Ascending aorta (tissue), 2 donors: ENCODE measurements at regions not wholly inside any gene's neighbourhood (a gene's known extent, or its start where the extent isn't known, plus 50 kb on each side); places are given as distances from the start of the nearest gene placed in this dataset.

ENCODE experiments used
- DNase-seq, 2 donors: peaks; one replicate each; pipeline ENCODE4 v3.0.0-alpha.2; 2019; ENCODE audit warnings: low spot score in 2 of 2
- H3K27ac ChIP-seq, 2 donors: fragments of 200-600 bp; sonication (generic); one replicate each; pipeline ENCODE4 v1.5.1; 2016 to 2017; ENCODE audit warnings: mild to moderate bottlenecking in 1 of 2
- H3K27me3 ChIP-seq: fragments of 200-600 bp; sonication (generic); one replicate; pipeline ENCODE4 v1.5.1; 2017
- H3K36me3 ChIP-seq, 2 donors: fragments of 200-600 bp; sonication (generic); one replicate each; pipeline ENCODE4 v1.5.1; 2016
- H3K4me1 ChIP-seq, 2 donors: fragments of 200-600 bp; sonication (generic); one replicate each; pipeline ENCODE4 v1.5.1; 2016 to 2017; ENCODE audit warnings: mild to moderate bottlenecking in 1 of 2
- H3K4me3 ChIP-seq, 2 donors: fragments of 200-600 bp; sonication (generic); one replicate each; pipeline ENCODE4 v1.5.1; 2016 to 2017; ENCODE audit warnings: mild to moderate bottlenecking in 1 of 2
- H3K9me3 ChIP-seq, 2 donors: fragments of 200-600 bp; sonication (generic); one replicate each; pipeline ENCODE4 v1.5.1; 2016
- CTCF ChIP-seq, 3 experiments: fragments of 200-600 bp in 2 of 3; fragments of 450-650 bp in 1 of 3; sonication (generic) in 2 of 3; IDR thresholded peaks; one replicate each; pipeline ENCODE4 v1.5.1; 2016 to 2019; ENCODE audit warnings: antibody characterized with exemption in 3 of 3, mild to moderate bottlenecking in 1 of 3, moderate library complexity in 1 of 3
- intact Hi-C: fragments of 100-400 bp; cut with DNase I; formaldehyde crosslinking; loops from one replicate; pipeline ENCODE4 v1.15.1; 2023

- Histone ChIP-seq H3K27ac (no peak overlapping the region), H3K27me3 (no peaks in the 10 kb centered on the region), H3K4me3 (no peak overlapping the region), H3K36me3 (no peaks in the 10 kb centered on the region), H3K9me3 (no peaks in the 10 kb centered on the region), H3K4me1 (no peaks in the 10 kb centered on the region)
- no peak for TF ChIP-seq CTCF (IDR thresholded peaks at IDR 0.05)
- intact Hi-C loops, result no loop called here
- no peak for DNase-seq
Measured at GRCh38 chr2:10239561-10239967, 63.1 kb upstream of the HPCAL1 start.

- DNase-seq, result no peak
- Histone ChIP-seq H3K4me3 (no peak overlapping the region), H3K4me1 (no peaks in the 10 kb centered on the region), H3K27me3 (no peaks in the 10 kb centered on the region), H3K9me3 (no peaks in the 10 kb centered on the region), H3K27ac (no peak overlapping the region), H3K36me3 (no peaks in the 10 kb centered on the region)
- TF ChIP-seq CTCF (IDR thresholded peaks at IDR 0.05), result no peak
- intact Hi-C loops, result no loop called here
Measured at GRCh38 chr2:10240161-10240681, 62.5 kb upstream of the HPCAL1 start.

- H3K9me3 ChIP-seq, result no peaks in the 10 kb centered on the region
- DNase-seq, result no peak
- no peak overlapping the region for H3K4me3 ChIP-seq
- H3K36me3 ChIP-seq, result no peaks in the 10 kb centered on the region
- no peak for TF ChIP-seq CTCF (IDR thresholded peaks at IDR 0.05)
- intact Hi-C loops, result no loop called here
- H3K4me1 ChIP-seq, result no peaks in the 10 kb centered on the region
- no peaks in the 10 kb centered on the region for H3K27me3 ChIP-seq
- no peak overlapping the region for H3K27ac ChIP-seq
Measured at GRCh38 chr2:10240911-10241610, 61.6 kb upstream of the HPCAL1 start.

GRCh38 chr2:10241641-10242430 lies 60.9 kb upstream of the HPCAL1 start:
- DNase-seq, result no peak
- Histone ChIP-seq H3K36me3 (no peaks in the 10 kb centered on the region), H3K27me3 (no peaks in the 10 kb centered on the region), H3K27ac (no peak overlapping the region), H3K4me1 (no peaks in the 10 kb centered on the region), H3K9me3 (no peaks in the 10 kb centered on the region), H3K4me3 (no peak overlapping the region)
- TF ChIP-seq CTCF (IDR thresholded peaks at IDR 0.05), result no peak
- intact Hi-C loops, result no loop called here

- no peak overlapping the region for H3K4me3 ChIP-seq
- TF ChIP-seq CTCF (IDR thresholded peaks at IDR 0.05), result no peak
- H3K27ac ChIP-seq, result no peak overlapping the region
- H3K9me3 ChIP-seq, result no peaks in the 10 kb centered on the region
- no peaks in the 10 kb centered on the region for H3K4me1 ChIP-seq
- no peaks in the 10 kb centered on the region for H3K27me3 ChIP-seq
- DNase-seq, result no peak
- intact Hi-C loops, result no loop called here
- no peaks in the 10 kb centered on the region for H3K36me3 ChIP-seq
Measured at GRCh38 chr2:10242451-10242850, 60.3 kb upstream of the HPCAL1 start.
